ENCODE measurements at regions not wholly inside any gene's neighbourhood (a gene's known extent, or its start where the extent isn't known, plus 50 kb on each side); places are given as distances from the start of the nearest gene placed in this dataset.

DNA sequence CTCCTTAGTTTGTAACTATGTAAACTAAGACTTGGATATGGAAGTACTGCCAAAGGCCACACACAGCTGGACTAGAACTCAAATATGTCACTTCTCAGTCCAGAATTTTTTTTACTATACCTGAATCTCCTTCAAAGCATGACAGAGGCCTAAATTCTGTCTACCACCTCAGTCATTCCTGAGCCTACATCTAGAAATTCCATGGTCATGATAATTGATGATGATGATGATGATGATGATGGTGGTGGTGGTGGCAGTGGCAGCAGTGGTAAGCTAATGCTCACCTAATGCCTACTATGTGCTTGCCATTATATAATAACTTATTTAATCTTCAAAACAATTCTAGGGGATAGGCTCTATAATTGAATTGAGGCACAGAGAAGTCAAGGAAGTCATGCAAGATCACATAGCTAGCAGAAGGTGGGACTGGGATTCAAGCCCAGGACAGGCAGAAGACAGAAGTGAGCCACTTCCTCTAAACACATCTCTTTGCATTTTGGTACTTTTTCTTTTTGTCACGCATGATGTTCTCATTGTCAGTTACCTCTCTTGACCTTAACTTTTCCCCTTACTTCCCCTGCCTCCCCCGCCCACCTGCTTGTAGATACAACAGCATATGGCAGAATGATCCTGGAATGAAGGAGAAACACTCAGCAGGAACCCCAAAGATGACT, 539.3 kb downstream of the TNS1 start:
- H3K27ac ChIP-seq (ENCODE audit: low read depth, low read length): no peak overlapping the region
- H3K4me1 ChIP-seq (ENCODE audit: control insufficient read depth, low read depth, low read length): no peaks in the 10 kb centered on the region
- no peak overlapping the region for H3K18ac ChIP-seq (ENCODE audit: low read length)
- no peak overlapping the region for H3K23ac ChIP-seq (ENCODE audit: low read length)
- no peaks in the 10 kb centered on the region for H3K79me1 ChIP-seq (ENCODE audit: low read length)
- no CpG with 5 or more reads among the region's 2 CpGs for WGBS (ENCODE audit: extremely low coverage, insufficient coverage, low lambda C conversion rate)
- no peaks in the 10 kb centered on the region for H3K27me3 ChIP-seq (ENCODE audit: insufficient read depth, low read length, poor library complexity)
- no peak overlapping the region for H2BK15ac ChIP-seq (replicated peaks; ENCODE audit: low read depth)
- H3K4me2 ChIP-seq (ENCODE audit: low read length): no peak overlapping the region
- no peaks in the 10 kb centered on the region for H3K36me3 ChIP-seq (ENCODE audit: control insufficient read depth, insufficient read depth, low read length)
- H4K8ac ChIP-seq (ENCODE audit: low read depth, low read length): no peak overlapping the region
- DNase-seq: no peak
- no peaks in the 10 kb centered on the region for H3K79me2 ChIP-seq (ENCODE audit: control insufficient read depth, insufficient read depth, low read length)
- no peak overlapping the region for H2BK120ac ChIP-seq (ENCODE audit: low read depth, low read length)
- H3K9ac ChIP-seq (ENCODE audit: low read length): no peak overlapping the region
- no peak overlapping the region for H3K4me3 ChIP-seq (ENCODE audit: low read length)
- no peak overlapping the region for H2AK5ac ChIP-seq (ENCODE audit: low read length)
- no peak overlapping the region for H2BK5ac ChIP-seq (ENCODE audit: low read length)
- no peak overlapping the region for H3K4ac ChIP-seq (ENCODE audit: low read depth, low read length)
- no peak overlapping the region for H4K5ac ChIP-seq (ENCODE audit: low read length)
- H3K56ac ChIP-seq (ENCODE audit: low read length): no peak overlapping the region

DNA sequence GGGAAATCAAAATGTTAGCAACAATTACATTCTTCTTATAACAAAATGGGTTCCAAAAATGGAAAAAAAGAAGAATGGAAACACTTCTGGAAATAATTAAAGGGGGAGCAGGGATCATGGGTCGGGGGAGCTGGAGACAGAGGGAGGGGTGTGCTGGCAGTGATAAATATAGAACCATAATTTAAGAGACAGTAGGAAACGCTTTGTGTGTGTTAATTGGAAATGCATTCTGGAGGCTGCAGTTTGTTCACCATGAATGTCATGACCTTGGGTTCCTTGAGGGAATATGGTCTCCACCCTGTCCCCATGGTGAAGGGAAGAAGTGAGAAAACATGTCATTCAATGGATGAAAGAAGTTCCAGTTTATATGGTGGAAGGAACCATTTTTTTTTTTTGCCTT, 540.7 kb downstream of the TNS1 start:
- Histone ChIP-seq H3K27me3 (ENCODE audit: insufficient read depth, low read length, poor library complexity) (no peaks in the 10 kb centered on the region), H2AK5ac (ENCODE audit: low read length) (no peak overlapping the region), H3K36me3 (ENCODE audit: control insufficient read depth, insufficient read depth, low read length) (no peaks in the 10 kb centered on the region), H3K79me1 (ENCODE audit: low read length) (no peaks in the 10 kb centered on the region), H3K18ac (ENCODE audit: low read length) (no peak overlapping the region), H3K79me2 (ENCODE audit: control insufficient read depth, insufficient read depth, low read length) (no peaks in the 10 kb centered on the region), H3K56ac (ENCODE audit: low read length) (no peak overlapping the region), H2BK5ac (ENCODE audit: low read length) (no peak overlapping the region), H3K4me3 (ENCODE audit: low read length) (no peak overlapping the region), H4K8ac (ENCODE audit: low read depth, low read length) (no peak overlapping the region), H3K4ac (ENCODE audit: low read depth, low read length) (no peak overlapping the region), H3K27ac (ENCODE audit: low read depth, low read length) (no peak overlapping the region), H2BK120ac (ENCODE audit: low read depth, low read length) (no peak overlapping the region), H2BK15ac (replicated peaks; ENCODE audit: low read depth) (no peak overlapping the region), H3K4me2 (ENCODE audit: low read length) (no peak overlapping the region), H4K5ac (ENCODE audit: low read length) (no peak overlapping the region), H3K23ac (ENCODE audit: low read length) (no peak overlapping the region), H3K4me1 (ENCODE audit: control insufficient read depth, low read depth, low read length) (no peaks in the 10 kb centered on the region), H3K9ac (ENCODE audit: low read length) (no peak overlapping the region)
- no peak for DNase-seq
- WGBS (ENCODE audit: extremely low coverage, insufficient coverage, low lambda C conversion rate): no CpG with 5 or more reads among the region's 2 CpGs

DNA sequence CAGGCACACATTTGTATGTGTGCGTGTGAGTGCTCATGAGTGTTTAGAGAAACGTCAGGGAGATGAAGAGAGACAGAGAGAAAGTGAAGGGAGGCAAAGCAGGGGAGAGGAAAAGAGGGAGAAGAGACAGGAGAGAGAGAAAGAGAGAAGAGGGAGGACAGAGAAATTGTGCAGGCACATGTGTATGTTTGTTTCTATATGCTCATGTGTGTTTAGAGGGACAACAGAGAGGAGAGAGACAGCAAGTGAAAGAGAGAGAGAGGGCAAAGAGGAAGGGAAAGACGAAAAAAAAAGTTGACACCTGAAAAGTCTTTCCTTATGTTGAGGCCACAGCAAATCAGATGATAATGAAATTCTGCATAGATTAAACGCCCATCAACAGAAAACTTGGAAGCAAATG, 541.1 kb downstream of the TNS1 start:
- Histone ChIP-seq H4K8ac (ENCODE audit: low read depth, low read length) (no peak overlapping the region), H3K4me3 (ENCODE audit: low read length) (no peak overlapping the region), H3K79me1 (ENCODE audit: low read length) (no peaks in the 10 kb centered on the region), H3K36me3 (ENCODE audit: control insufficient read depth, insufficient read depth, low read length) (no peaks in the 10 kb centered on the region), H2AK5ac (ENCODE audit: low read length) (no peak overlapping the region), H3K27ac (ENCODE audit: low read depth, low read length) (no peak overlapping the region), H3K56ac (ENCODE audit: low read length) (no peak overlapping the region), H3K23ac (ENCODE audit: low read length) (no peak overlapping the region), H3K27me3 (ENCODE audit: insufficient read depth, low read length, poor library complexity) (no peaks in the 10 kb centered on the region), H4K5ac (ENCODE audit: low read length) (no peak overlapping the region), H3K9ac (ENCODE audit: low read length) (no peak overlapping the region), H3K79me2 (ENCODE audit: control insufficient read depth, insufficient read depth, low read length) (no peaks in the 10 kb centered on the region), H2BK5ac (ENCODE audit: low read length) (no peak overlapping the region), H2BK120ac (ENCODE audit: low read depth, low read length) (no peak overlapping the region), H3K4me1 (ENCODE audit: control insufficient read depth, low read depth, low read length) (no peaks in the 10 kb centered on the region), H3K4ac (ENCODE audit: low read depth, low read length) (no peak overlapping the region), H3K4me2 (ENCODE audit: low read length) (no peak overlapping the region), H2BK15ac (replicated peaks; ENCODE audit: low read depth) (no peak overlapping the region), H3K18ac (ENCODE audit: low read length) (no peak overlapping the region)
- no CpG with 5 or more reads among the region's 4 CpGs for WGBS (ENCODE audit: extremely low coverage, insufficient coverage, low lambda C conversion rate)
- no peak for DNase-seq

DNA sequence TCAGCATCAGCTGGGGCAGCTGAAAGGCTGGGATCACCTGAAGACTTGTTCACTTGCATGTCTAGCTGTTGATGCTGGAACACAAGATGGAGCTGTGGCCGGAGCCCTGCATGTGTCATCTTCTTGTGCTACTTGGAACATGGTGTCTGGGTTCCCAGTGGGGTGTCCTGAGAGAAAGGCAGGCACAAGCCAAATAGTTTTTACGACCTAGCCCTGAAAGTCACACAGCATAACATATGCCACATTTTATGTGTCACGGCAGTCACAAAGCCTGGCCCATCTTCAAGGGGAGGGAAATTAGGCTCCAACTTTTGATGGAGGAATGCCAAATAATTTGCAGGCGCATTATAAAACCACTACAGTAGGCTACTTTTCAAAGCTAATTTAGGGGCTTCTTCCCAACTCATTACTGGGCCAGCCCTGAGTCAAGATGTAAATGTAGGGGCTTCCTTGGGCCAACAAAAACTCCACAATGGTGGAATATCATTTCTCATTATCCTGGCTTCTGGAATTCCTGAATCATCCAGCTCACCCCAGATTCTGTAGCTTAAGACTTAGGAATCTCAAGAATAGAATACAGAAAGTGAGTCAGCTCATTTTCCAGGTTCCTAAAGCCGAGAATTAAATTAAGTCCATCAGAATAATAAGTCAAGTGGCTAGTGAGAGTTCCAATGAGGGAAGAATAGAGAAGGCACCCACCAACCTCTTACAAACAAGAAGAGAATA, 543.0 kb downstream of the TNS1 start:
- H3K27me3 ChIP-seq (ENCODE audit: insufficient read depth, low read length, poor library complexity): no peaks in the 10 kb centered on the region
- H3K18ac ChIP-seq (ENCODE audit: low read length): no peak overlapping the region
- H3K27ac ChIP-seq (ENCODE audit: low read depth, low read length): no peak overlapping the region
- H3K4me3 ChIP-seq (ENCODE audit: low read length): no peak overlapping the region
- no peak overlapping the region for H4K8ac ChIP-seq (ENCODE audit: low read depth, low read length)
- no peak overlapping the region for H3K56ac ChIP-seq (ENCODE audit: low read length)
- no peak overlapping the region for H3K4ac ChIP-seq (ENCODE audit: low read depth, low read length)
- H3K36me3 ChIP-seq (ENCODE audit: control insufficient read depth, insufficient read depth, low read length): no peaks in the 10 kb centered on the region
- H3K9ac ChIP-seq (ENCODE audit: low read length): no peak overlapping the region
- no peak overlapping the region for H3K4me2 ChIP-seq (ENCODE audit: low read length)
- no peaks in the 10 kb centered on the region for H3K4me1 ChIP-seq (ENCODE audit: control insufficient read depth, low read depth, low read length)
- no peak overlapping the region for H4K5ac ChIP-seq (ENCODE audit: low read length)
- H3K79me2 ChIP-seq (ENCODE audit: control insufficient read depth, insufficient read depth, low read length): no peaks in the 10 kb centered on the region
- H2AK5ac ChIP-seq (ENCODE audit: low read length): no peak overlapping the region
- H3K23ac ChIP-seq (ENCODE audit: low read length): no peak overlapping the region
- no peak overlapping the region for H2BK15ac ChIP-seq (replicated peaks; ENCODE audit: low read depth)
- H2BK5ac ChIP-seq (ENCODE audit: low read length): no peak overlapping the region
- DNase-seq: no peak
- H2BK120ac ChIP-seq (ENCODE audit: low read depth, low read length): no peak overlapping the region
- no CpG with 5 or more reads among the region's 5 CpGs for WGBS (ENCODE audit: extremely low coverage, insufficient coverage, low lambda C conversion rate)
- no peaks in the 10 kb centered on the region for H3K79me1 ChIP-seq (ENCODE audit: low read length)

DNA sequence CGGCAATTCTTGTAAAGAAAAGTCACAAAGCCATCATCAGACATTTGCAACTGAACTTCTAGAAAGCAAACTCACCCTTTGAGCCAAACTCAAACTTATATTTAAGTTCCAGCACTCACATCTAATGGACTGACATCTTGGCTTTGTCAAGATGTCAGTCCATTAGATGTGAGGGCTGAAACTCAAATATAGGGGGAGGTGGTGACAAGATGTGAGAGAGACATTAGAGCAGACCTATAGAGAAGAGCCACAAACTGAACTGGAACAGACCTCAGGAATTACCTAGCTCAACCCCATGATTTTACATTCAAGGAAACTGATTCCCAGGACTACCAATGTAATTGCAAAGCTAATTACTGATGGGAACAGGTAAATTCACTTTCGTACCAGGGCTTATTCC, 543.8 kb downstream of the TNS1 start:
- no peak for DNase-seq
- no peak overlapping the region for H2AK5ac ChIP-seq (ENCODE audit: low read length)
- WGBS (ENCODE audit: extremely low coverage, insufficient coverage, low lambda C conversion rate): no CpG with 5 or more reads among the region's 2 CpGs

More for the DNA sequence above, 543.8 kb downstream of the TNS1 start:
- H2BK15ac ChIP-seq (replicated peaks; ENCODE audit: low read depth): no peak overlapping the region
- H3K56ac ChIP-seq (ENCODE audit: low read length): no peak overlapping the region
- H3K9ac ChIP-seq (ENCODE audit: low read length): no peak overlapping the region
- H4K5ac ChIP-seq (ENCODE audit: low read length): no peak overlapping the region
- H3K4me1 ChIP-seq (ENCODE audit: control insufficient read depth, low read depth, low read length): no peaks in the 10 kb centered on the region
- no peak overlapping the region for H3K4ac ChIP-seq (ENCODE audit: low read depth, low read length)
- H3K27ac ChIP-seq (ENCODE audit: low read depth, low read length): no peak overlapping the region
- H3K4me3 ChIP-seq (ENCODE audit: low read length): no peak overlapping the region
- H3K4me2 ChIP-seq (ENCODE audit: low read length): no peak overlapping the region
- no peak overlapping the region for H3K18ac ChIP-seq (ENCODE audit: low read length)
- H3K36me3 ChIP-seq (ENCODE audit: control insufficient read depth, insufficient read depth, low read length): no peaks in the 10 kb centered on the region
- no peak overlapping the region for H3K23ac ChIP-seq (ENCODE audit: low read length)
- no peak overlapping the region for H2BK5ac ChIP-seq (ENCODE audit: low read length)
- H3K27me3 ChIP-seq (ENCODE audit: insufficient read depth, low read length, poor library complexity): no peaks in the 10 kb centered on the region
- no peak overlapping the region for H4K8ac ChIP-seq (ENCODE audit: low read depth, low read length)
- H2BK120ac ChIP-seq (ENCODE audit: low read depth, low read length): no peak overlapping the region
- H3K79me2 ChIP-seq (ENCODE audit: control insufficient read depth, insufficient read depth, low read length): no peaks in the 10 kb centered on the region
- H3K79me1 ChIP-seq (ENCODE audit: low read length): no peaks in the 10 kb centered on the region
